ENCODE measurements at regions not wholly inside any gene's neighbourhood (a gene's known extent, or its start where the extent isn't known, plus 50 kb on each side); places are given as distances from the start of the nearest gene placed in this dataset.

DNA sequence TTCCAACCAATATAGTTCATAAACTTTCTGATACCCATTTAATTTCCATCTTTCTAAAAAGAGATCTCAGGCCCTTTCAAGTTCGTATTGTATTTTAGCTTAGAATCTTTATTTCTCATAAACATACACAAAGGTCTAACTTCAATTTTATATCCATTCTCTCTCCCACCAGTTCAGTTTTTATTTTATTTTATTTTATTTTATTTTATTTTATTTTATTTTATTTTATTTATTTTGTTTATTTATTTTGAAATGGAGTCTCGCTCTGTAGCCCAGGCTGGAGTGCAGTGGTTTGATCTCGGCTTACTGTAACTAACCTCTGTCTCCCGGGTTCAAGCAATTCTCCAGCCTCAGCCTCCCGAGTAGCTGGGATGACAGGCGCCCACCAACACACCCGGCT, 552.8 kb downstream of the SLITRK5 start:
- no peak overlapping the region for H3K27ac ChIP-seq (ENCODE audit: low read depth, low read length)
- H2AFZ ChIP-seq (ENCODE audit: low read length): no peak overlapping the region
- H3K4me2 ChIP-seq (ENCODE audit: insufficient read depth, low read length): no peak overlapping the region
- no peaks in the 10 kb centered on the region for H3K9me3 ChIP-seq (ENCODE audit: low read depth, low read length)
- TF ChIP-seq, protein P1, sequence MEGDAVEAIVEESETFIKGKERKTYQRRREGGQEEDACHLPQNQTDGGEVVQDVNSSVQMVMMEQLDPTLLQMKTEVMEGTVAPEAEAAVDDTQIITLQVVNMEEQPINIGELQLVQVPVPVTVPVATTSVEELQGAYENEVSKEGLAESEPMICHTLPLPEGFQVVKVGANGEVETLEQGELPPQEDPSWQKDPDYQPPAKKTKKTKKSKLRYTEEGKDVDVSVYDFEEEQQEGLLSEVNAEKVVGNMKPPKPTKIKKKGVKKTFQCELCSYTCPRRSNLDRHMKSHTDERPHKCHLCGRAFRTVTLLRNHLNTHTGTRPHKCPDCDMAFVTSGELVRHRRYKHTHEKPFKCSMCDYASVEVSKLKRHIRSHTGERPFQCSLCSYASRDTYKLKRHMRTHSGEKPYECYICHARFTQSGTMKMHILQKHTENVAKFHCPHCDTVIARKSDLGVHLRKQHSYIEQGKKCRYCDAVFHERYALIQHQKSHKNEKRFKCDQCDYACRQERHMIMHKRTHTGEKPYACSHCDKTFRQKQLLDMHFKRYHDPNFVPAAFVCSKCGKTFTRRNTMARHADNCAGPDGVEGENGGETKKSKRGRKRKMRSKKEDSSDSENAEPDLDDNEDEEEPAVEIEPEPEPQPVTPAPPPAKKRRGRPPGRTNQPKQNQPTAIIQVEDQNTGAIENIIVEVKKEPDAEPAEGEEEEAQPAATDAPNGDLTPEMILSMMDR (IDR thresholded peaks at IDR 0.05; ENCODE audit: extremely low read depth, low read depth, low read length): no peak
- no peaks in the 10 kb centered on the region for H3K27me3 ChIP-seq (ENCODE audit: insufficient read depth, low read length)
- DNase-seq (ENCODE audit: insufficient read length, low spot score, missing footprints): no peak
- H3K79me2 ChIP-seq (ENCODE audit: insufficient read depth, low read length): no peaks in the 10 kb centered on the region
- H3K36me3 ChIP-seq (ENCODE audit: insufficient read depth, low read length): no peaks in the 10 kb centered on the region
- no peaks in the 10 kb centered on the region for H4K20me1 ChIP-seq (ENCODE audit: insufficient read depth, low read length)
- no peaks in the 10 kb centered on the region for H3K4me1 ChIP-seq (ENCODE audit: insufficient read depth, low read length)
- H3K4me3 ChIP-seq (ENCODE audit: insufficient read depth, low read length): no peak overlapping the region

DNA sequence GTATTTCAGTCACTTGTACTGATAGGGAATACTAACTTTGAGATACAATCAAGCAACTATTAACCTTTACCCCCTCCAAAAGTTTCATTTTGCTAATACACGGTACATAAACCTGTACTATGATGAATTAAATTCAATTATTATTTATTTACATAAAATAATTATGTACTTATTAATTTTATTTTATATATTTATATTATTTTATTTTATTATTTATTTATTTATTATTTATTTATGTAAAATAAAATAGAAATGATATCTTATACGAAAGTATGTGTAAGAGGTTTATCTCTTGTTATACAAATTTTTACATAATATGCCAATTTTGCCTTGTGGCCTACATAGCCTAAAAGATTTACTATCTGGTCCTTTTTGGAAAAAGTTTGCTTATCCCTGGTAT, 564.3 kb downstream of the SLITRK5 start:
- Histone ChIP-seq H3K27me3 (ENCODE audit: insufficient read depth, low read length) (no peaks in the 10 kb centered on the region), H3K9me3 (ENCODE audit: low read depth, low read length) (peaks cover 2% of the 10 kb centered on the region), H3K79me2 (ENCODE audit: insufficient read depth, low read length) (no peaks in the 10 kb centered on the region), H3K27ac (ENCODE audit: low read depth, low read length) (no peak overlapping the region), H3K4me3 (ENCODE audit: insufficient read depth, low read length) (no peak overlapping the region), H3K36me3 (ENCODE audit: insufficient read depth, low read length) (no peaks in the 10 kb centered on the region), H3K4me1 (ENCODE audit: insufficient read depth, low read length) (no peaks in the 10 kb centered on the region), H3K4me2 (ENCODE audit: insufficient read depth, low read length) (no peak overlapping the region), H2AFZ (ENCODE audit: low read length) (no peak overlapping the region), H4K20me1 (ENCODE audit: insufficient read depth, low read length) (no peaks in the 10 kb centered on the region)
- TF ChIP-seq, protein P1 (IDR thresholded peaks at IDR 0.05; ENCODE audit: extremely low read depth, low read depth, low read length): no peak
- no peak for DNase-seq (ENCODE audit: insufficient read length, low spot score, missing footprints)

DNA sequence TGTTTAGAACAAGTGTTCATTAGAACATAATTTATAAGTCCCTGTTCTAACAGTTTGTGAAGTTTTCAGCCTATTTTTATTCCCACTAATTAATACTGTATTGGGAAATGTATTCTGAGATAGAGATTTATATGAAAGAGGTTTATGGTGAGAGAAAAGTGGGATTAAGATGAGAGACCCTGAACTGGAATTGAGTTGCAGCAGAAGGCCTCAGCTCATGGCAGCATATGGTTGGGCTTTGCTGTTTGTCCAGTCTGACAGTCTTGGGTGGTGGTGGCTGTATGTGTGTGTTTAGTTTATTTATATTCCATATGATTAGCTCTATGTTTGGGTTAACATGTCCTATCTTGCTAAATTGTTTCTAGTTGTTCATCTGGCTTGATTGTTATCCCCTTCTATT, 575.1 kb downstream of the SLITRK5 start:
- Histone ChIP-seq H3K27ac (ENCODE audit: low read depth, low read length) (no peak overlapping the region), H3K4me2 (ENCODE audit: insufficient read depth, low read length) (no peak overlapping the region), H3K27me3 (ENCODE audit: insufficient read depth, low read length) (no peaks in the 10 kb centered on the region), H3K36me3 (ENCODE audit: insufficient read depth, low read length) (no peaks in the 10 kb centered on the region), H4K20me1 (ENCODE audit: insufficient read depth, low read length) (no peaks in the 10 kb centered on the region), H3K79me2 (ENCODE audit: insufficient read depth, low read length) (no peaks in the 10 kb centered on the region), H2AFZ (ENCODE audit: low read length) (no peak overlapping the region), H3K9me3 (ENCODE audit: low read depth, low read length) (peaks cover 4% of the 10 kb centered on the region), H3K4me3 (ENCODE audit: insufficient read depth, low read length) (no peak overlapping the region), H3K4me1 (ENCODE audit: insufficient read depth, low read length) (no peaks in the 10 kb centered on the region)
- TF ChIP-seq, protein P1 (IDR thresholded peaks at IDR 0.05; ENCODE audit: extremely low read depth, low read depth, low read length): no peak
- no peak for DNase-seq (ENCODE audit: insufficient read length, low spot score, missing footprints)

DNA sequence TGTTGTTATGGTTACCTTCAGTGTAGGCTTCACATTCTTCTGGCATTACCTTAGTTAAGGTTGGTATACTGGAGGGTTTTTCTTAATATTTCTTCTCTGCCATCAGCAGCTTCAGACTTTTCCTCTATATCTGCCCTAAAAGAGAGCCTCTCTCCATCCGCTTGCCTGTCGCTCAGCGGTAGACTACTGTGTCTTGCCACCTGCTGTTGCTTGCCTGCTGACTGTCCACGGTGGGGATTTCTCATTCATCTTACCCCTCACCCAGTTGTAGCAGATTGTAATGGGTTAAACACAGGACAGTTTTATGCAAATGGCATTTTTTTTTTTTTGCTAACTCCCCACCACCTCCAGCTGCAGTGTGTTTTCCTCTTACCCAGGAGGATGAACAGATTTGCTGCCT, 577.2 kb downstream of the SLITRK5 start:
- Histone ChIP-seq H2AFZ (ENCODE audit: low read length) (no peak overlapping the region), H3K4me2 (ENCODE audit: insufficient read depth, low read length) (no peak overlapping the region), H4K20me1 (ENCODE audit: insufficient read depth, low read length) (no peaks in the 10 kb centered on the region), H3K36me3 (ENCODE audit: insufficient read depth, low read length) (no peaks in the 10 kb centered on the region), H3K79me2 (ENCODE audit: insufficient read depth, low read length) (no peaks in the 10 kb centered on the region), H3K4me1 (ENCODE audit: insufficient read depth, low read length) (no peaks in the 10 kb centered on the region), H3K4me3 (ENCODE audit: insufficient read depth, low read length) (no peak overlapping the region), H3K9me3 (ENCODE audit: low read depth, low read length) (peaks cover 4% of the 10 kb centered on the region), H3K27me3 (ENCODE audit: insufficient read depth, low read length) (no peaks in the 10 kb centered on the region), H3K27ac (ENCODE audit: low read depth, low read length) (no peak overlapping the region)
- no peak for DNase-seq (ENCODE audit: insufficient read length, low spot score, missing footprints)
- TF ChIP-seq, protein P1 (IDR thresholded peaks at IDR 0.05; ENCODE audit: extremely low read depth, low read depth, low read length): no peak

Measured in osteoblast (primary cell).